ENCODE measurements at regions not wholly inside any gene's neighbourhood (a gene's known extent, or its start where the extent isn't known, plus 50 kb on each side); places are given as distances from the start of the nearest gene placed in this dataset.

DNA sequence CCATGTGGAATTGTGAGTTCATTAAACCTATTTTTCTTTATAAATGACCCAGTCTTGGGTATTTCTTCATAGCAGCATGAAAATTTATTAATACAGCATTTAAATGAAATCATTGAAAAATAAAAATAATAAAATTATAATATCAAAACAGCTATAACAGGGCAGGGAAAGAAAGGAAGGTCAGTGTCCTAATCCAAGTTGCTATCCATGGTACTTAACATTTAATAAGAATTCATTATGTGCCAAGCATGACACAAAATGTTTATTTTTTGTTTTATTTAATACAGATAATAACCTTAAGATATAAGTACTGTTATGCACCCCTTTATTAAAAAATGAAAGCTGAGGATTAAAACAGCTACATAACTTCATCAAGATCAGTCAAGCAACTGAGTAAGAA, 838.4 kb downstream of the RAB28 start:
- Histone ChIP-seq H3K36me3 (replicated peaks; ENCODE audit: low read depth, low read length) (no peaks in the 10 kb centered on the region), H3K9me3 (ENCODE audit: insufficient read depth, low read length) (no peaks in the 10 kb centered on the region), H3K27ac (ENCODE audit: low read length) (no peak overlapping the region), H3K4me3 (ENCODE audit: low read length) (no peak overlapping the region), H3K4me2 (ENCODE audit: low read length) (no peak overlapping the region), H3K79me2 (ENCODE audit: low read length) (no peaks in the 10 kb centered on the region), H3K4me1 (ENCODE audit: low read length) (peaks cover 10% of the 10 kb centered on the region), H2AFZ (ENCODE audit: low read depth, low read length) (no peak overlapping the region), H3K27me3 (ENCODE audit: low read depth, low read length) (no peaks in the 10 kb centered on the region), H4K20me1 (ENCODE audit: insufficient read depth, low read length) (no peaks in the 10 kb centered on the region), H3K9ac (ENCODE audit: low read length) (no peak overlapping the region)
- TF ChIP-seq EZH2phosphoT487 (IDR thresholded peaks at IDR 0.05; ENCODE audit: low read depth) (no peak), CTCF (IDR thresholded peaks at IDR 0.05; ENCODE audit: low read depth, low read length) (no peak)

GRCh38 chr4:12644261-12644660, 839.9 kb downstream of the RAB28 start:
- TF ChIP-seq CTCF (IDR thresholded peaks at IDR 0.05; ENCODE audit: low read depth, low read length) (no peak), EZH2phosphoT487 (IDR thresholded peaks at IDR 0.05; ENCODE audit: low read depth) (no peak)
- H3K9me3 ChIP-seq (ENCODE audit: insufficient read depth, low read length): no peaks in the 10 kb centered on the region
- no peaks in the 10 kb centered on the region for H3K36me3 ChIP-seq (replicated peaks; ENCODE audit: low read depth, low read length)
- no peaks in the 10 kb centered on the region for H3K79me2 ChIP-seq (ENCODE audit: low read length)
- no peak overlapping the region for H3K4me2 ChIP-seq (ENCODE audit: low read length)
- H3K4me3 ChIP-seq (ENCODE audit: low read length): no peak overlapping the region
- H3K27ac ChIP-seq (ENCODE audit: low read length): no peak overlapping the region
- H3K4me1 ChIP-seq (ENCODE audit: low read length): peaks cover 10% of the 10 kb centered on the region
- no peaks in the 10 kb centered on the region for H4K20me1 ChIP-seq (ENCODE audit: insufficient read depth, low read length)
- H2AFZ ChIP-seq (ENCODE audit: low read depth, low read length): no peak overlapping the region
- no peak overlapping the region for H3K9ac ChIP-seq (ENCODE audit: low read length)
- H3K27me3 ChIP-seq (ENCODE audit: low read depth, low read length): no peaks in the 10 kb centered on the region

- Histone ChIP-seq H3K4me2 (ENCODE audit: low read length) (no peak overlapping the region), H2AFZ (ENCODE audit: low read depth, low read length) (no peak overlapping the region), H4K20me1 (ENCODE audit: insufficient read depth, low read length) (no peaks in the 10 kb centered on the region), H3K27me3 (ENCODE audit: low read depth, low read length) (no peaks in the 10 kb centered on the region), H3K4me3 (ENCODE audit: low read length) (no peak overlapping the region), H3K27ac (ENCODE audit: low read length) (no peak overlapping the region), H3K79me2 (ENCODE audit: low read length) (no peaks in the 10 kb centered on the region), H3K4me1 (ENCODE audit: low read length) (peaks cover 6% of the 10 kb centered on the region; the same call in 1 of the 2 replicates), H3K9ac (ENCODE audit: low read length) (no peak overlapping the region), H3K36me3 (replicated peaks; ENCODE audit: low read depth, low read length) (no peaks in the 10 kb centered on the region), H3K9me3 (ENCODE audit: insufficient read depth, low read length) (no peaks in the 10 kb centered on the region)
- TF ChIP-seq CTCF (IDR thresholded peaks at IDR 0.05; ENCODE audit: low read depth, low read length) (no peak), EZH2phosphoT487 (IDR thresholded peaks at IDR 0.05; ENCODE audit: low read depth) (no peak)
Observed at GRCh38 chr4:12636191-12636590, 847.9 kb downstream of the RAB28 start.

- H3K27me3 ChIP-seq (ENCODE audit: low read depth, low read length): no peaks in the 10 kb centered on the region
- H3K36me3 ChIP-seq (replicated peaks; ENCODE audit: low read depth, low read length): no peaks in the 10 kb centered on the region
- no peak overlapping the region for H3K4me2 ChIP-seq (ENCODE audit: low read length)
- no peaks in the 10 kb centered on the region for H3K9me3 ChIP-seq (ENCODE audit: insufficient read depth, low read length)
- no peaks in the 10 kb centered on the region for H3K79me2 ChIP-seq (ENCODE audit: low read length)
- H3K4me3 ChIP-seq (ENCODE audit: low read length): no peak overlapping the region
- TF ChIP-seq EZH2phosphoT487 (IDR thresholded peaks at IDR 0.05; ENCODE audit: low read depth) (no peak), CTCF (IDR thresholded peaks at IDR 0.05; ENCODE audit: low read depth, low read length) (no peak)
- H2AFZ ChIP-seq (ENCODE audit: low read depth, low read length): no peak overlapping the region
- H3K27ac ChIP-seq (ENCODE audit: low read length): no peak overlapping the region
- H4K20me1 ChIP-seq (ENCODE audit: insufficient read depth, low read length): no peaks in the 10 kb centered on the region
- peaks cover 6% of the 10 kb centered on the region; the same call in 1 of the 2 replicates for H3K4me1 ChIP-seq (ENCODE audit: low read length)
- no peak overlapping the region for H3K9ac ChIP-seq (ENCODE audit: low read length)
Observed at GRCh38 chr4:12635629-12636028, 848.5 kb downstream of the RAB28 start.
